ENCODE measurements at regions not wholly inside any gene's neighbourhood (a gene's known extent, or its start where the extent isn't known, plus 50 kb on each side); places are given as distances from the start of the nearest gene placed in this dataset.

DNA sequence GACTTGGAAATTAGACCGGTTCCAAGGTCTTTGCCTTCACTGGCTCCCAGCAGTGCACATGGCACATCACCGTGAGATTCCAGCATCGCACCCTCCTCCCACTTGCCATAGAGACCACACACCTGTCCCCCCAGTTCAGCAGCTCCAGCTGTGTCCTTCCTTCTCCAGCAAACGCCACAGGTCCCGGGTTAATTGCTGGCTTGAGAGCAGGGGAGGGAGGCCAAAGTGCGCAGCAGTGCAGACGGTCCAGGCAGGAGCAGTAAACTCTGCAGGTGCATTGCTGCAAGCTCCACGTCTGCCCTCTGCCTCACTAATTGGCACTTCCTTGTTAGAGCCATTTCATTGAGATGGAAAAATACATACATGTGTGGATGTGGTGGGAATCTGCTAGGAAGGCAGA is 65.3 kb downstream of the KLHDC7A start:
- ATAC-seq (no peak), FAIRE-seq (no peak), DNase-seq (ENCODE audit: extremely low read depth in 1 of 4, low spot score in 3 of 4) (no peak)
- 3% methylated on average over 8 of the region's 8 CpGs for WGBS (ENCODE audit: insufficient coverage, low coverage, missing lambda C conversion rate)
- H3K9me1 ChIP-seq (ENCODE audit: control insufficient read depth, insufficient read depth, low read length): no peaks in the 10 kb centered on the region
- peaks cover 9% of the 10 kb centered on the region; the same call in 1 of the 2 replicates for H4K20me1 ChIP-seq (replicated peaks; ENCODE audit: control insufficient read depth, insufficient read depth, low read length)
- H3K36me3 ChIP-seq (ENCODE audit: control insufficient read depth, insufficient read depth, low read length): no peaks in the 10 kb centered on the region
- in situ Hi-C loops (cut with MboI) (no loop called here), intact Hi-C loops (cut with micrococcal nuclease) (no loop called here)
- H3K4me1 ChIP-seq (replicated peaks in 1 of 2; ENCODE audit: control insufficient read depth in 2 of 2, insufficient read depth in 2 of 2, low read length in 2 of 2): no peaks in the 10 kb centered on the region
- H3K27me3 ChIP-seq (ENCODE audit: control insufficient read depth in 2 of 2, insufficient read depth in 2 of 2, low read length in 2 of 2): peaks cover 4 to 68% of the 10 kb centered on the region in 2 experiments
- no peak overlapping the region for H3K4me2 ChIP-seq (ENCODE audit: insufficient read depth, low read length)
- ChIA-PET CTCF (ENCODE audit: low intra/inter-chr PET ratio) (no interaction called here), POLR2A (interaction anchor here (1.2 kb wide), 1 partner anchor 10 kb away, joined by 3 read pairs; no protein-coding TSS in a partner anchor)
- H3K4me3 ChIP-seq: no peak overlapping the region
- TF ChIP-seq, protein P1, sequence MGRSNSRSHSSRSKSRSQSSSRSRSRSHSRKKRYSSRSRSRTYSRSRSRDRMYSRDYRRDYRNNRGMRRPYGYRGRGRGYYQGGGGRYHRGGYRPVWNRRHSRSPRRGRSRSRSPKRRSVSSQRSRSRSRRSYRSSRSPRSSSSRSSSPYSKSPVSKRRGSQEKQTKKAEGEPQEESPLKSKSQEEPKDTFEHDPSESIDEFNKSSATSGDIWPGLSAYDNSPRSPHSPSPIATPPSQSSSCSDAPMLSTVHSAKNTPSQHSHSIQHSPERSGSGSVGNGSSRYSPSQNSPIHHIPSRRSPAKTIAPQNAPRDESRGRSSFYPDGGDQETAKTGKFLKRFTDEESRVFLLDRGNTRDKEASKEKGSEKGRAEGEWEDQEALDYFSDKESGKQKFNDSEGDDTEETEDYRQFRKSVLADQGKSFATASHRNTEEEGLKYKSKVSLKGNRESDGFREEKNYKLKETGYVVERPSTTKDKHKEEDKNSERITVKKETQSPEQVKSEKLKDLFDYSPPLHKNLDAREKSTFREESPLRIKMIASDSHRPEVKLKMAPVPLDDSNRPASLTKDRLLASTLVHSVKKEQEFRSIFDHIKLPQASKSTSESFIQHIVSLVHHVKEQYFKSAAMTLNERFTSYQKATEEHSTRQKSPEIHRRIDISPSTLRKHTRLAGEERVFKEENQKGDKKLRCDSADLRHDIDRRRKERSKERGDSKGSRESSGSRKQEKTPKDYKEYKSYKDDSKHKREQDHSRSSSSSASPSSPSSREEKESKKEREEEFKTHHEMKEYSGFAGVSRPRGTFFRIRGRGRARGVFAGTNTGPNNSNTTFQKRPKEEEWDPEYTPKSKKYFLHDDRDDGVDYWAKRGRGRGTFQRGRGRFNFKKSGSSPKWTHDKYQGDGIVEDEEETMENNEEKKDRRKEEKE (IDR thresholded peaks at IDR 0.05; ENCODE audit: borderline replicate concordance in 1 of 2, control insufficient read depth in 1 of 2, low read depth in 2 of 2, low read length in 1 of 2): no peak
- no peak for TF ChIP-seq SPI1 (IDR thresholded peaks at IDR 0.05; ENCODE audit: borderline replicate concordance, low read depth, low read length)
- TF ChIP-seq PTRF (tag; IDR thresholded peaks at IDR 0.05): no peak
- no peak for TF ChIP-seq PURB (CRISPR knock-in tag; IDR thresholded peaks at IDR 0.05; ENCODE audit: low read depth)
- TF ChIP-seq COPS2 (conservative IDR thresholded peaks at IDR 0.05): no peak
- no peak for TF ChIP-seq MTA1 (IDR thresholded peaks at IDR 0.05; ENCODE audit: borderline replicate concordance)
- TF ChIP-seq, protein P2, sequence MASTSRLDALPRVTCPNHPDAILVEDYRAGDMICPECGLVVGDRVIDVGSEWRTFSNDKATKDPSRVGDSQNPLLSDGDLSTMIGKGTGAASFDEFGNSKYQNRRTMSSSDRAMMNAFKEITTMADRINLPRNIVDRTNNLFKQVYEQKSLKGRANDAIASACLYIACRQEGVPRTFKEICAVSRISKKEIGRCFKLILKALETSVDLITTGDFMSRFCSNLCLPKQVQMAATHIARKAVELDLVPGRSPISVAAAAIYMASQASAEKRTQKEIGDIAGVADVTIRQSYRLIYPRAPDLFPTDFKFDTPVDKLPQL (IDR thresholded peaks at IDR 0.05; ENCODE audit: extremely low read depth, insufficient read length): no peak
- TF ChIP-seq ARHGAP35 (IDR thresholded peaks at IDR 0.05; ENCODE audit: partially characterized antibody): no peak
- no peak overlapping the region for H2AFZ ChIP-seq (ENCODE audit: low read depth, low read length)
- BruUV-seq (replicated peaks): no TSS peak
- H3K9ac ChIP-seq (ENCODE audit: insufficient read depth in 1 of 2, low read depth in 2 of 2, low read length in 2 of 2): no peak overlapping the region
- H3K9me3 ChIP-seq (replicated peaks; ENCODE audit: control insufficient read depth, insufficient read depth, low read depth, low read length): no peaks in the 10 kb centered on the region
- no peak overlapping the region for H3K27ac ChIP-seq (ENCODE audit: extremely low read depth, low read depth, low read length)
- H3K79me2 ChIP-seq (ENCODE audit: control insufficient read depth, insufficient read depth, low read length): no peaks in the 10 kb centered on the region
